HG02870 (cell line): ENCODE measurements at regions not wholly inside any gene's neighbourhood (a gene's known extent, or its start where the extent isn't known, plus 50 kb on each side); places are given as distances from the start of the nearest gene placed in this dataset.

Experiments
- ATAC-seq: cut with Tn5 transposase; IDR thresholded peaks from one replicate; pipeline ENCODE4 v1.9.1; 2021; ENCODE audit warnings: mild to moderate bottlenecking, moderate library complexity; ENCODE audit not compliant: unreplicated experiment

DNA sequence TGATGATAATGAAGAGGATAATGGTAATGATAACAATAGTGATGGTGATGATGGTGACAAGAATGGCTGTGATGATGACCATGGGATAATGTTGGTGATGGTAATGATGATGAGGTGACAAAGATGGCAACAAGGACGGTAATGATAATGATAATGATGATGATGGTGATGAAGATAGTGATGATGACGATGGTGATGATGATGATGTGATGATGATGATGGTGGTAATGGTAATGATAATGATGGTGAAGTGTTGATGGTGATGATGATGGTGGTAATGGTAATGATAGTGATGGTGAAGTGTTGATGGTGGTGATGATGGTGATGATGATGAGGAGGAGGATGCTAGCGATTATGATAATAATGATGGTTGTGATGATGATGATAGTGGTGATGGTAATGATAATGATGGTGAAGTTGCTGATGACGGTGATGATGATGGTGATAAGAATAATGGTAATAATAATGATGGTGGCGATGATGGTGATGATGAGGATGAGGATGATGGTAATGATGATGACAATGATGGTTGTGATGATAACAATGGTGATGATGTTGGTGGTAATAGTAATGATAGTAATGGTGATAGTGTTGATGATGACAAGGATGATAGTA lies 54.7 kb upstream of the OPCML start:
- no peak for ATAC-seq

GRCh38 chr11:133582750-133583149 lies 50.4 kb upstream of the OPCML start:
- no peak for ATAC-seq

DNA sequence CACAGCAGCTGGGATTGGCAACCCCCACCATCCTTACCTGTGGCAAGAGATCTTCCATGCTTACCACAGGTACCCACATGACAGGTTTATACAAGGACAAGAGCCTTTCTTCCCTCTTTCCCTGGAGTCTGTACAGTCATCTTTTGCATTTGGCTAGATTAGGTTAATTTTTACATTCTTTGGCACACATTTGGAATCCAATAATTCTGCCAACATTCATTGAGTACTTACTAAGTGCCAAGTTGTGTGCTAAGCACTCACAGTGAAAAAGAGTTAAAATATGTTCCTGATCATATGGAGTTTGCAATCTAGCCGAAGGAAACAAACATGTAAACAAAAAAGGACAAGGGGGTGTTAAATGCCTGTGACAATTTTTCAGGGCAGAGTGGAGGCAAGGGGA lies 50.0 kb upstream of the OPCML start:
- no peak for ATAC-seq
